Liver (tissue), 8 donors: ENCODE measurements at regions not wholly inside any gene's neighbourhood (a gene's known extent, or its start where the extent isn't known, plus 50 kb on each side); places are given as distances from the start of the nearest gene placed in this dataset.
"Not testable (repeated sequence)": the region's sequence is repeated elsewhere in the genome, so short reads cannot be mapped to it uniquely, and the experiment has no call there.

ENCODE experiments used
- DNase-seq: peaks from one replicate; pipeline ENCODE4 v3.0.0-alpha.2; 2017; ENCODE audit warnings: low spot score
- H3K27ac ChIP-seq, 2 donors: one replicate each; pipeline ENCODE4 v1.7.0; 2013; ENCODE audit warnings: inconsistent platforms in 2 of 2, low read length in 2 of 2, control low read depth in 1 of 2, low read depth in 1 of 2, mild to moderate bottlenecking in 1 of 2
- H3K27me3 ChIP-seq, 4 donors: one replicate each; pipeline versions ENCODE4 v1.6.1 to v1.7.0; 2013; ENCODE audit warnings: low read length in 3 of 4, inconsistent platforms in 1 of 4, mild to moderate bottlenecking in 1 of 4, moderate library complexity in 1 of 4; ENCODE audit not compliant: control insufficient read depth in 4 of 4, insufficient read depth in 4 of 4
- H3K36me3 ChIP-seq, 4 donors: one replicate each; pipeline versions ENCODE4 v1.6.1 to v1.7.0; 2013; ENCODE audit warnings: low read length in 3 of 4, mild to moderate bottlenecking in 3 of 4, low read depth in 1 of 4, moderate library complexity in 1 of 4; ENCODE audit not compliant: control insufficient read depth in 4 of 4, insufficient read depth in 3 of 4
- H3K4me1 ChIP-seq, 4 donors: one replicate each; pipeline versions ENCODE4 v1.6.1 to v1.7.0; 2013; ENCODE audit warnings: low read length in 3 of 4, mild to moderate bottlenecking in 3 of 4, moderate library complexity in 1 of 4; ENCODE audit not compliant: control insufficient read depth in 4 of 4, insufficient read depth in 4 of 4
- H3K4me3 ChIP-seq, 3 donors: one replicate each; pipeline versions ENCODE4 v1.6.1 to v1.7.0; 2013; ENCODE audit warnings: low read length in 3 of 3, control low read depth in 1 of 3, low read depth in 1 of 3, mild to moderate bottlenecking in 1 of 3
- H3K9ac ChIP-seq, 2 donors: one replicate each; pipeline ENCODE4 v1.7.0; 2013; ENCODE audit warnings: low read length in 2 of 2, mild to moderate bottlenecking in 2 of 2, moderate library complexity in 2 of 2, control low read depth in 1 of 2, low read depth in 1 of 2
- H3K9me3 ChIP-seq, 4 donors: one replicate each; pipeline versions ENCODE4 v1.6.1 to v1.7.0; 2013; ENCODE audit warnings: low read length in 3 of 4; ENCODE audit not compliant: control insufficient read depth in 4 of 4
- ATF3 ChIP-seq: IDR thresholded peaks from 2 replicates; pipeline ENCODE4 v1.6.1; 2016; ENCODE audit warnings: antibody characterized with exemption
- CTCF ChIP-seq: fragments of 150-350 bp; IDR thresholded peaks from 2 replicates; pipeline ENCODE4 v1.5.1; 2017; ENCODE audit warnings: improper control_type of control experiment, low read depth, low read length; ENCODE audit not compliant: missing input control
- FOXA1 ChIP-seq: IDR thresholded peaks from 2 replicates; pipeline ENCODE4 v1.6.1; 2016; ENCODE audit warnings: antibody characterized with exemption
- GABPA ChIP-seq, 2 donors: IDR thresholded peaks in 1 of 2; conservative IDR thresholded peaks in 1 of 2; 2 replicates each; pipeline ENCODE4 v1.6.1; 2016; ENCODE audit warnings: antibody characterized with exemption in 2 of 2, mild to moderate bottlenecking in 1 of 2, moderate library complexity in 1 of 2
- HNF4A ChIP-seq, 2 donors: conservative IDR thresholded peaks; 2 replicates each; pipeline ENCODE4 v1.6.1; 2016; ENCODE audit warnings: antibody characterized with exemption in 2 of 2, mild to moderate bottlenecking in 2 of 2
- HNF4G ChIP-seq: IDR thresholded peaks from 2 replicates; pipeline ENCODE4 v1.6.1; 2016; ENCODE audit warnings: antibody characterized with exemption
- MAX ChIP-seq: IDR thresholded peaks from 2 replicates; pipeline ENCODE4 v1.6.1; 2016; ENCODE audit warnings: antibody characterized with exemption
- NR2F2 ChIP-seq: IDR thresholded peaks from 2 replicates; pipeline ENCODE4 v1.6.1; 2016; ENCODE audit warnings: antibody characterized with exemption
- RAD21 ChIP-seq, 2 donors: IDR thresholded peaks; 2 replicates each; pipeline ENCODE4 v1.6.1; 2016; ENCODE audit warnings: antibody characterized with exemption in 2 of 2, mild to moderate bottlenecking in 2 of 2
- REST ChIP-seq: IDR thresholded peaks from 2 replicates; pipeline ENCODE4 v1.6.1; 2016; ENCODE audit warnings: antibody characterized with exemption, mild to moderate bottlenecking
- RXRA ChIP-seq, 2 donors: IDR thresholded peaks; 2 replicates each; pipeline ENCODE4 v1.6.1; 2017 to 2018; ENCODE audit warnings: antibody characterized with exemption in 2 of 2, mild to moderate bottlenecking in 1 of 2
- SP1 ChIP-seq: IDR thresholded peaks from 2 replicates; pipeline ENCODE4 v1.6.1; 2018; ENCODE audit warnings: antibody characterized with exemption, mild to moderate bottlenecking
- TAF1 ChIP-seq: conservative IDR thresholded peaks from 2 replicates; pipeline ENCODE4 v1.6.1; 2016; ENCODE audit warnings: antibody characterized with exemption, mild to moderate bottlenecking
- YY1 ChIP-seq: IDR thresholded peaks from 2 replicates; pipeline ENCODE4 v1.6.1; 2016; ENCODE audit warnings: antibody characterized with exemption, mild to moderate bottlenecking
- ZBTB33 ChIP-seq: IDR thresholded peaks from 2 replicates; pipeline ENCODE4 v1.6.1; 2016; ENCODE audit warnings: antibody characterized with exemption
- WGBS: extraction: QIAGEN DNeasy Blood & Tissue Kit; methylation state at CpG from one replicate; pipeline ENCODE4 v1.1.7; 2013; 5-methylcytosine and 5-hydroxymethylcytosine counted together
- donor health status: healthy.
- donor health status: healthy.
- donor health status: healthy.
- donor health status: healthy.
- donor health status: healthy.

GRCh38 chr22:23481369-23481768 lies 98.7 kb downstream of the IGLL1 start:
- WGBS = 92% methylated on average over 5 of the region's 5 CpGs
- no peaks in the 10 kb centered on the region for H3K36me3 ChIP-seq
- H3K4me3 ChIP-seq = no peak overlapping the region
- H3K27me3 ChIP-seq = no peaks in the 10 kb centered on the region
- no peak for DNase-seq
- H3K9ac ChIP-seq = no peak overlapping the region
- TF ChIP-seq CTCF (no peak), HNF4G (no peak), FOXA1 (no peak), RXRA (IDR thresholded peaks at IDR 0.05) (no peak), ZBTB33 (no peak), ATF3 (no peak)
- no peaks in the 10 kb centered on the region for H3K9me3 ChIP-seq
- no peaks in the 10 kb centered on the region for H3K4me1 ChIP-seq
- H3K27ac ChIP-seq = no peak overlapping the region

- no peaks in the 10 kb centered on the region for H3K9me3 ChIP-seq
- no peak for DNase-seq
- H3K36me3 ChIP-seq = no peaks in the 10 kb centered on the region
- no peaks in the 10 kb centered on the region for H3K27me3 ChIP-seq
- H3K9ac ChIP-seq = no peak overlapping the region
- 75% methylated on average over 4 of the region's 4 CpGs for WGBS
- TF ChIP-seq FOXA1 (no peak), ATF3 (no peak), RAD21 (IDR thresholded peaks at IDR 0.05) (no peak), ZBTB33 (no peak), YY1 (no peak), HNF4A (conservative IDR thresholded peaks at IDR 0.05) (no peak), GABPA (IDR thresholded peaks at IDR 0.05 in 1 of 2, conservative IDR thresholded peaks at IDR 0.05 in 1 of 2) (no peak), SP1 (no peak), RXRA (IDR thresholded peaks at IDR 0.05) (no peak), MAX (no peak), NR2F2 (no peak), HNF4G (no peak), TAF1 (no peak), REST (no peak)
- no peak overlapping the region for H3K4me3 ChIP-seq
- H3K27ac ChIP-seq = no peak overlapping the region
- H3K4me1 ChIP-seq = no peaks in the 10 kb centered on the region
Observed at GRCh38 chr22:23478175-23478574, 101.9 kb downstream of the IGLL1 start.

- not testable (repeated sequence) for H3K27me3 ChIP-seq, H3K4me1 ChIP-seq, H3K4me3 ChIP-seq, H3K27ac ChIP-seq, H3K9ac ChIP-seq, H3K9me3 ChIP-seq, H3K36me3 ChIP-seq, DNase-seq
- 92% methylated on average over 6 of the region's 6 CpGs for WGBS
Observed at GRCh38 chr22:23474531-23474930, 105.6 kb downstream of the IGLL1 start.
